GM19238 (cell line): ENCODE measurements at regions not wholly inside any gene's neighbourhood (a gene's known extent, or its start where the extent isn't known, plus 50 kb on each side); places are given as distances from the start of the nearest gene placed in this dataset.

ENCODE experiments used
- DNase-seq: peaks from one replicate; pipeline ENCODE4 v3.0.0; 2011; ENCODE audit warnings: low spot score; ENCODE audit not compliant: insufficient read length

- DNase-seq: peak; percentile 5
Measured at GRCh38 chr10:89887406-89887805, 186.0 kb downstream of the KIF20B start.

- DNase-seq: no peak
Measured at GRCh38 chr10:89887830-89888229, 186.4 kb downstream of the KIF20B start.

GRCh38 chr10:89888321-89889070 lies 187.1 kb downstream of the KIF20B start:
- DNase-seq: peak; percentile 3

GRCh38 chr10:89889606-89890005 lies 188.2 kb downstream of the KIF20B start:
- no peak for DNase-seq

- DNase-seq: no peak
Measured at GRCh38 chr10:89891006-89891535, 189.7 kb downstream of the KIF20B start.

GRCh38 chr10:89894051-89894450 lies 192.7 kb downstream of the KIF20B start:
- DNase-seq: no peak

GRCh38 chr10:89900554-89900953 lies 199.2 kb downstream of the KIF20B start:
- DNase-seq: no peak

GRCh38 chr10:89901895-89902294 lies 200.5 kb downstream of the KIF20B start:
- no peak for DNase-seq

- no peak for DNase-seq
Measured at GRCh38 chr10:89904755-89905154, 203.4 kb downstream of the KIF20B start.

- DNase-seq: no peak
Measured at GRCh38 chr10:89909752-89910151, 208.4 kb downstream of the KIF20B start.

GRCh38 chr10:89915021-89915420 lies 213.6 kb downstream of the KIF20B start:
- DNase-seq: no peak

GRCh38 chr10:89915968-89916367 lies 214.6 kb downstream of the KIF20B start:
- no peak for DNase-seq

GRCh38 chr10:89916468-89917215 lies 215.3 kb downstream of the KIF20B start:
- no peak for DNase-seq

GRCh38 chr10:89921403-89921802 lies 220.0 kb downstream of the KIF20B start:
- DNase-seq: no peak

GRCh38 chr10:89923661-89924060 lies 222.3 kb downstream of the KIF20B start:
- DNase-seq: no peak

- no peak for DNase-seq
Measured at GRCh38 chr10:89924261-89924660, 222.9 kb downstream of the KIF20B start.

GRCh38 chr10:89926736-89927135 lies 225.3 kb downstream of the KIF20B start:
- DNase-seq: no peak

GRCh38 chr10:89929282-89930026 lies 228.1 kb downstream of the KIF20B start:
- no peak for DNase-seq

- no peak for DNase-seq
Measured at GRCh38 chr10:89937494-89937893, 236.1 kb downstream of the KIF20B start.

- DNase-seq: no peak
Measured at GRCh38 chr10:89940076-89940475, 238.7 kb downstream of the KIF20B start.

GRCh38 chr10:89942217-89942616 lies 240.8 kb downstream of the KIF20B start:
- DNase-seq: no peak

- no peak for DNase-seq
Measured at GRCh38 chr10:89944138-89944537, 242.7 kb downstream of the KIF20B start.
